ENCODE measurements at regions not wholly inside any gene's neighbourhood (a gene's known extent, or its start where the extent isn't known, plus 50 kb on each side); places are given as distances from the start of the nearest gene placed in this dataset.

DNA sequence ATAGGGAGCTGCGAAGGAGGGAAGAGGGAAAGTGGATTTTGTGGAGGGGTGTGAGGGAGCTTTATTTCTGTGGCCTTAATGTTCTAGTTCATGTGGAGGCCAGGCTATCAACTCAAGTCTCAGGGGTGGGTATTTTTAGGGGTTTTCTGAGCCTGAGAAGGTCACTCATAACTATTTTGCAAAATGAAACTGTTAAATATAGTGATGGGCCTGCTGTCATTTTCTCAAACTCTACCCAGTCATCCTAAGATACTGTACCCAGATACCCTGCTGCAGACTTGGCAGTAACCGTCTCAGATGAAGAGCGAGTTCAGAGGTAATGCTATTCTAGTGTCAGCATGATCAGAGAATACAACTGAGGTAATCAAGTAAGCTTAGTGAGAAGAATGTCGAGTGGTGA is 545.0 kb upstream of the TBL1XR1 start:
- Histone ChIP-seq H3K4me3 (no peak overlapping the region), H3K27ac (peak overlapping the region in 1 of 2 donors; percentile 83), H3K4me1 (peaks cover 0 to 18% of the 10 kb centered on the region in 2 donors), H3K9me3 (no peaks in the 10 kb centered on the region), H3K27me3 (no peaks in the 10 kb centered on the region), H3K36me3 (no peaks in the 10 kb centered on the region)
- DNase-seq (ENCODE audit: low spot score): no peak
- TF ChIP-seq, protein P1, sequence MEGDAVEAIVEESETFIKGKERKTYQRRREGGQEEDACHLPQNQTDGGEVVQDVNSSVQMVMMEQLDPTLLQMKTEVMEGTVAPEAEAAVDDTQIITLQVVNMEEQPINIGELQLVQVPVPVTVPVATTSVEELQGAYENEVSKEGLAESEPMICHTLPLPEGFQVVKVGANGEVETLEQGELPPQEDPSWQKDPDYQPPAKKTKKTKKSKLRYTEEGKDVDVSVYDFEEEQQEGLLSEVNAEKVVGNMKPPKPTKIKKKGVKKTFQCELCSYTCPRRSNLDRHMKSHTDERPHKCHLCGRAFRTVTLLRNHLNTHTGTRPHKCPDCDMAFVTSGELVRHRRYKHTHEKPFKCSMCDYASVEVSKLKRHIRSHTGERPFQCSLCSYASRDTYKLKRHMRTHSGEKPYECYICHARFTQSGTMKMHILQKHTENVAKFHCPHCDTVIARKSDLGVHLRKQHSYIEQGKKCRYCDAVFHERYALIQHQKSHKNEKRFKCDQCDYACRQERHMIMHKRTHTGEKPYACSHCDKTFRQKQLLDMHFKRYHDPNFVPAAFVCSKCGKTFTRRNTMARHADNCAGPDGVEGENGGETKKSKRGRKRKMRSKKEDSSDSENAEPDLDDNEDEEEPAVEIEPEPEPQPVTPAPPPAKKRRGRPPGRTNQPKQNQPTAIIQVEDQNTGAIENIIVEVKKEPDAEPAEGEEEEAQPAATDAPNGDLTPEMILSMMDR (IDR thresholded peaks at IDR 0.05): no peak

GRCh38 chr3:177743173-177743890 is 546.0 kb upstream of the TBL1XR1 start:
- H3K4me3 ChIP-seq: no peak overlapping the region
- no peaks in the 10 kb centered on the region for H3K36me3 ChIP-seq
- TF ChIP-seq, protein P1 (IDR thresholded peaks at IDR 0.05): no peak
- H3K9me3 ChIP-seq: no peaks in the 10 kb centered on the region
- no peaks in the 10 kb centered on the region for H3K27me3 ChIP-seq
- no peak for DNase-seq (ENCODE audit: low spot score)
- H3K4me1 ChIP-seq: peaks cover 0 to 18% of the 10 kb centered on the region in 2 donors
- peak overlapping the region in 1 of 2 donors; percentile 83 for H3K27ac ChIP-seq

DNA sequence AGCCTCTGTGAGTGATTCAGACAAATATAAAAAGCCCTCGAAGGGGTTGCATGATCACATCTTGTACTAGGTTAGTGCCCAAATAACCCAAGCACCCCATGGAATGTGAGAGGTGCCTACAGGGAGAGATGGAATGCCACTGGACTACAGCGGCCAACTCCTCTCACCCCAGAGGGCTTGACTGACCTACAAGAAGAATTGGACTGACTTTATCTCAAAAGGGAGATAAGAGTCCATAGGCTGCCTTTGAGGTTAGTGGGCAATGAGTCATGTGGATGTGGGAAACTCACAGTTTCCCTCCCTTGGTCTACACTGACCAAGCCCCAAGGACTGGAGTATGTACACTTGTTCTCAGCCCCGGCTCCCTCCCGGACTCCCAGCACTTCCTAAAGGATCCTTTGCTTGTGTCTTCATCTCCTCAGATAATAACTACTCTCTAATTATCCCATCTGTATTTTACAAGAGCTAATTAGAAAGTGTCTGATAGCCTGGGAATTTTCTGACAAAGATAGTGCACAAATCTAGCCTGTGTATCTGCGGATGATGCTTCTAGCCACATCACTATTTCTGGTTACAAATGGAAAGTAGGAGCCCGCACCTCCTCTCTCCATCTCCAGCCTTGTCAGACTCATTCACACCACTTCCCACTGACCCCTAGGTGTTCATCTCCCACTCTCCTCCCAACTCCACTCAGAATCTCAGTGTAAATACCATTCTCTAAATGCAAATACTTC is 547.8 kb upstream of the TBL1XR1 start:
- TF ChIP-seq, protein P1 (IDR thresholded peaks at IDR 0.05): no peak
- H3K27me3 ChIP-seq: no peaks in the 10 kb centered on the region
- peaks cover 0 to 18% of the 10 kb centered on the region in 2 donors for H3K4me1 ChIP-seq
- no peaks in the 10 kb centered on the region for H3K9me3 ChIP-seq
- no peak overlapping the region for H3K4me3 ChIP-seq
- peak overlapping the region; percentile 3 to 83 for H3K27ac ChIP-seq
- no peaks in the 10 kb centered on the region for H3K36me3 ChIP-seq
- DNase-seq (ENCODE audit: low spot score): no peak

DNA sequence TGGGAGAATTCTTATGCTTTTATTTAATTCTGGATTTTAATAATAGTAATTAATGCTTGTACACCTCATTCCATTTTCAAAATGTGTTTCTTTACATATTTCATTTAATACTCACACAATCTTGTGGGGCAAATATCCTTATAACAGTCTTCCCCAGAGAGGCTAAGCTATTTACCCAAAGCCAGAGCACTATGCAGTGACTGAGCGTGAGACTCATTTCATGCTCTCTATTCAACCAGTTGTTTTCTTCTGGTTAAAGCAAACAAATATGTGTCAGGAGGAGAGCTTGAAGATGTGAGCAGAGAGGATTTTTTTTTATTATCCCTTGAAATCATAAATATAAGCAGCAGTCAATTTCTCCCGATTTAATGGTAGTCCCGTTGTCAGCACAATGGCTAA is 548.3 kb upstream of the TBL1XR1 start:
- no peak overlapping the region for H3K4me3 ChIP-seq
- peaks cover 0 to 18% of the 10 kb centered on the region in 2 donors for H3K4me1 ChIP-seq
- H3K36me3 ChIP-seq: no peaks in the 10 kb centered on the region
- no peaks in the 10 kb centered on the region for H3K9me3 ChIP-seq
- no peak for DNase-seq (ENCODE audit: low spot score)
- TF ChIP-seq, protein P1 (IDR thresholded peaks at IDR 0.05): no peak
- H3K27me3 ChIP-seq: no peaks in the 10 kb centered on the region
- H3K27ac ChIP-seq: peak overlapping the region in 1 of 2 donors; percentile 83

DNA sequence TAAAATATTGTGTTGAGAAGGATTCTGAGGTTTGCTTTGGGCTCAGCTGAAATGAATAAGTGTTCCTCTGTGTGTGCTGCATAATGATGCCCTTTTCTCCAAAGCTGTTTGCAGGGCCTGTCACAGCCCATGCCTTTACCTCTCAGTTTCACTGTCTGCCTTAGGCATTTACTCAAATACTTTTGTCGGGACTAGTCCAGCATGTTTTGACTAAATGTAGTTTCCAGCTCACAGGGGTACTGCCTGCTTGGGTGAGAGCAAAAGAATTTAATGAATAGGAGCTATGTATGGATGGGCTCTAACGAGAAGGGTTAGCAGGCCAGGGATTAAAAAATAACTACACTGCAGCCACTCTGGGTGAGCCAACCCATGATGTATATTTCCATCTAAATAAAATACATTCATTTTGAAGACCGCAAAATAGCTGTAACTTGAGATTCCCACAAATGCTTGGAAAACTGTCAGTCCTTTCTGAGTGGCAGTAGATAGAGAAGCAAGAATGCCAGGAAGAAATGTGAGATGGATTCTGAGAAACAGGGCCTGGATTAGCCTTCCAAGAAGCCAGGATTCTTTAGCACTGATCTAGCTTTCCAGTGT is 549.2 kb upstream of the TBL1XR1 start:
- Histone ChIP-seq H3K9me3 (no peaks in the 10 kb centered on the region), H3K27ac (peak overlapping the region in 1 of 2 donors; percentile 83), H3K36me3 (no peaks in the 10 kb centered on the region), H3K4me1 (peaks cover 0 to 18% of the 10 kb centered on the region in 2 donors), H3K27me3 (no peaks in the 10 kb centered on the region), H3K4me3 (no peak overlapping the region)
- DNase-seq (ENCODE audit: low spot score): no peak
- TF ChIP-seq, protein P1 (IDR thresholded peaks at IDR 0.05): no peak
